ENCODE measurements at regions not wholly inside any gene's neighbourhood (a gene's known extent, or its start where the extent isn't known, plus 50 kb on each side); places are given as distances from the start of the nearest gene placed in this dataset.

GRCh38 chr14:25666877-25667276 is 616.9 kb upstream of the STXBP6 start (continued):
- TF ChIP-seq SP5 (CRISPR knock-in tag; IDR thresholded peaks at IDR 0.05; ENCODE audit: borderline replicate concordance, low read depth) (no peak), HMG20A (CRISPR knock-in tag; IDR thresholded peaks at IDR 0.05; ENCODE audit: borderline replicate concordance) (no peak), ZFP90 (CRISPR knock-in tag; IDR thresholded peaks at IDR 0.05; ENCODE audit: borderline replicate concordance) (no peak), KDM1A (CRISPR knock-in tag; IDR thresholded peaks at IDR 0.05) (no peak), SRY (CRISPR knock-in tag; IDR thresholded peaks at IDR 0.05) (no peak)

- no peak for TF ChIP-seq ZNF678 (CRISPR knock-in tag; IDR thresholded peaks at IDR 0.05)
- Histone ChIP-seq H4K20me1 (ENCODE audit: insufficient read depth, low read length) (no peaks in the 10 kb centered on the region), H3K9me3 (ENCODE audit: low read length) (peaks cover 98% of the 10 kb centered on the region), H2AFZ (ENCODE audit: low read length) (no peak overlapping the region), H3K27ac (ENCODE audit: extremely low read length, insufficient read depth, low read length) (no peak overlapping the region), H3K36me3 (replicated peaks in 1 of 2; ENCODE audit: control insufficient read depth in 1 of 2, insufficient read depth in 2 of 2, low read length in 2 of 2) (no peaks in the 10 kb centered on the region), H3K79me2 (ENCODE audit: insufficient read depth, low read length) (no peaks in the 10 kb centered on the region), H3K4me2 (ENCODE audit: low read depth, low read length) (no peak overlapping the region), H3K4me1 (ENCODE audit: insufficient read depth, low read length) (no peaks in the 10 kb centered on the region), H3K4me3 (replicated peaks in 1 of 3; ENCODE audit: insufficient read depth in 1 of 3, low read depth in 2 of 3, low read length in 3 of 3) (no peak overlapping the region), H3K27me3 (ENCODE audit: control insufficient read depth in 1 of 2, insufficient read depth in 2 of 2, low read length in 2 of 2) (no peaks in the 10 kb centered on the region), H3K9ac (ENCODE audit: insufficient read depth, low read depth, low read length) (no peak overlapping the region)
- no TSS peak for BruUV-seq (replicated peaks)
- ChIA-PET POLR2A (no interaction called here), CTCF (ENCODE audit: low intra/inter-chr PET ratio, low total read pairs) (no interaction called here)
- intact Hi-C loops (cut with micrococcal nuclease; ENCODE audit: unreplicated experiment) (no loop called here), in situ Hi-C loops (cut with HindIII; ENCODE audit: extremely low pct_ligation_motif_present, low pct_unique_long_range_greater_than_20kb) (no loop called here)
- WGBS (ENCODE audit: low lambda C conversion rate), result 3% methylated on average over 2 of the region's 2 CpGs
- FAIRE-seq (no peak), DNase-seq (ENCODE audit: low spot score) (no peak), ATAC-seq (no peak)
These were observed 609.0 kb upstream of the STXBP6 start for GRCh38 chr14:25658988-25659387.

DNA sequence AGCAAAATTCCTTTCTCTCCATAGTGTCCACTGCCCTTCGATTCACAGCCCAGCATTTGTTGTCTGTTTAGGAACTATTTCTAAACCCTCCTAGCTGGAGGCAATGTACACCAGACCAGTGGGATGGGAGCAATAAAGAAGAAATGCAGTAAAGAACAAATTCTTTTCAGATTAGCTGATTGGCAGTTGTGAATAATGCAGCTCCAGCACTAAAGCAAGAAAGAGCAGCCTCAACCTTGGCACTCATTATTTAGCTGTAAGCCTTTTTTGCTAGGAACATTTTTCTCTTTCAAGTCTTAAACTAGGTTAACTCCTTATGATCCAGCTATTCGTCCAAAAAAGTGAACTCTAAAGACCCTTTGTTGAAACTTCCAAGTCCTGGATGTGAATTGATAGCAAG is 580.5 kb upstream of the STXBP6 start:
- intact Hi-C loops (cut with micrococcal nuclease; ENCODE audit: unreplicated experiment), result no loop called here
- no peak overlapping the region for H3K4me3 ChIP-seq (replicated peaks in 1 of 3; ENCODE audit: insufficient read depth in 1 of 3, low read depth in 2 of 3, low read length in 3 of 3)
- no peaks in the 10 kb centered on the region for H3K4me1 ChIP-seq (ENCODE audit: insufficient read depth, low read length)
- BruUV-seq (replicated peaks), result no TSS peak
- no peak overlapping the region for H3K9ac ChIP-seq (ENCODE audit: insufficient read depth, low read depth, low read length)
- DNase-seq (ENCODE audit: low spot score) (no peak), FAIRE-seq (no peak), ATAC-seq (no peak)
- no peaks in the 10 kb centered on the region for H4K20me1 ChIP-seq (ENCODE audit: insufficient read depth, low read length)
- ChIA-PET POLR2A (no interaction called here), CTCF (ENCODE audit: low intra/inter-chr PET ratio, low total read pairs) (no interaction called here)
- in situ Hi-C loops (cut with HindIII; ENCODE audit: extremely low pct_ligation_motif_present, low pct_unique_long_range_greater_than_20kb), result no loop called here
- peaks cover 95% of the 10 kb centered on the region for H3K9me3 ChIP-seq (ENCODE audit: low read length)
- H3K27me3 ChIP-seq (ENCODE audit: control insufficient read depth in 1 of 2, insufficient read depth in 2 of 2, low read length in 2 of 2), result no peaks in the 10 kb centered on the region
- H3K27ac ChIP-seq (ENCODE audit: extremely low read length, insufficient read depth, low read length), result no peak overlapping the region
- no peaks in the 10 kb centered on the region for H3K36me3 ChIP-seq (replicated peaks in 1 of 2; ENCODE audit: control insufficient read depth in 1 of 2, insufficient read depth in 2 of 2, low read length in 2 of 2)
- 0% methylated on average over 2 of the region's 2 CpGs for WGBS (ENCODE audit: low lambda C conversion rate)
- no peaks in the 10 kb centered on the region for H3K79me2 ChIP-seq (ENCODE audit: insufficient read depth, low read length)
- H2AFZ ChIP-seq (ENCODE audit: low read length), result no peak overlapping the region
- H3K4me2 ChIP-seq (ENCODE audit: low read depth, low read length), result no peak overlapping the region
- TF ChIP-seq ZNF350 (CRISPR knock-in tag; IDR thresholded peaks at IDR 0.05; ENCODE audit: borderline replicate concordance, low read depth) (no peak), MED13 (CRISPR knock-in tag; IDR thresholded peaks at IDR 0.05) (no peak), PRMT3 (CRISPR knock-in tag; IDR thresholded peaks at IDR 0.05; ENCODE audit: borderline replicate concordance, low read depth) (no peak), HINFP (CRISPR knock-in tag; IDR thresholded peaks at IDR 0.05; ENCODE audit: low read depth) (no peak), ZNF644 (CRISPR knock-in tag; IDR thresholded peaks at IDR 0.05; ENCODE audit: low read depth) (no peak), FOXM1 (CRISPR knock-in tag; IDR thresholded peaks at IDR 0.05) (no peak), ELF4 (CRISPR knock-in tag; IDR thresholded peaks at IDR 0.05; ENCODE audit: borderline replicate concordance) (no peak)
- TF ChIP-seq, protein P1, sequence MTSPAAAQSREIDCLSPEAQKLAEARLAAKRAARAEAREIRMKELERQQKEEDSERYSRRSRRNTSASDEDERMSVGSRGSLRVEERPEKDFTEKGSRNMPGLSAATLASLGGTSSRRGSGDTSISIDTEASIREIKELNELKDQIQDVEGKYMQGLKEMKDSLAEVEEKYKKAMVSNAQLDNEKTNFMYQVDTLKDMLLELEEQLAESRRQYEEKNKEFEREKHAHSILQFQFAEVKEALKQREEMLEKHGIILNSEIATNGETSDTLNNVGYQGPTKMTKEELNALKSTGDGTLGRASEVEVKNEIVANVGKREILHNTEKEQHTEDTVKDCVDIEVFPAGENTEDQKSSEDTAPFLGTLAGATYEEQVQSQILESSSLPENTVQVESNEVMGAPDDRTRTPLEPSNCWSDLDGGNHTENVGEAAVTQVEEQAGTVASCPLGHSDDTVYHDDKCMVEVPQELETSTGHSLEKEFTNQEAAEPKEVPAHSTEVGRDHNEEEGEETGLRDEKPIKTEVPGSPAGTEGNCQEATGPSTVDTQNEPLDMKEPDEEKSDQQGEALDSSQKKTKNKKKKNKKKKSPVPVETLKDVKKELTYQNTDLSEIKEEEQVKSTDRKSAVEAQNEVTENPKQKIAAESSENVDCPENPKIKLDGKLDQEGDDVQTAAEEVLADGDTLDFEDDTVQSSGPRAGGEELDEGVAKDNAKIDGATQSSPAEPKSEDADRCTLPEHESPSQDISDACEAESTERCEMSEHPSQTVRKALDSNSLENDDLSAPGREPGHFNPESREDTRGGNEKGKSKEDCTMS (CRISPR knock-in tag; conservative IDR thresholded peaks at IDR 0.05), result no peak

All from HepG2 (cell line).